ENCODE measurements at regions not wholly inside any gene's neighbourhood (a gene's known extent, or its start where the extent isn't known, plus 50 kb on each side); places are given as distances from the start of the nearest gene placed in this dataset.

- no peaks in the 10 kb centered on the region for H3K9me3 ChIP-seq (ENCODE audit: low read depth)
- TF ChIP-seq CTCF (IDR thresholded peaks at IDR 0.05; ENCODE audit: low read depth, low read length), result no peak
- H3K4me1 ChIP-seq (ENCODE audit: low read depth), result no peaks in the 10 kb centered on the region
- no peak overlapping the region for H3K27ac ChIP-seq
- H3K27me3 ChIP-seq, result no peaks in the 10 kb centered on the region
- no peaks in the 10 kb centered on the region for H3K36me3 ChIP-seq
- H3K4me3 ChIP-seq, result no peak overlapping the region
- no peak for DNase-seq (ENCODE audit: low read depth in 1 of 2, low spot score in 1 of 2)
Observed at GRCh38 chr17:82998637-82999036, 80.8 kb upstream of the METRNL start.

- H3K4me1 ChIP-seq (ENCODE audit: low read depth), result no peaks in the 10 kb centered on the region
- H3K27ac ChIP-seq, result no peak overlapping the region
- H3K27me3 ChIP-seq, result no peaks in the 10 kb centered on the region
- H3K9me3 ChIP-seq (ENCODE audit: low read depth), result no peaks in the 10 kb centered on the region
- H3K4me3 ChIP-seq, result no peak overlapping the region
- TF ChIP-seq CTCF (IDR thresholded peaks at IDR 0.05; ENCODE audit: low read depth, low read length), result no peak
- H3K36me3 ChIP-seq, result no peaks in the 10 kb centered on the region
- no peak for DNase-seq (ENCODE audit: low read depth in 1 of 2, low spot score in 1 of 2)
Observed at GRCh38 chr17:83000738-83001137, 78.7 kb upstream of the METRNL start.

DNA sequence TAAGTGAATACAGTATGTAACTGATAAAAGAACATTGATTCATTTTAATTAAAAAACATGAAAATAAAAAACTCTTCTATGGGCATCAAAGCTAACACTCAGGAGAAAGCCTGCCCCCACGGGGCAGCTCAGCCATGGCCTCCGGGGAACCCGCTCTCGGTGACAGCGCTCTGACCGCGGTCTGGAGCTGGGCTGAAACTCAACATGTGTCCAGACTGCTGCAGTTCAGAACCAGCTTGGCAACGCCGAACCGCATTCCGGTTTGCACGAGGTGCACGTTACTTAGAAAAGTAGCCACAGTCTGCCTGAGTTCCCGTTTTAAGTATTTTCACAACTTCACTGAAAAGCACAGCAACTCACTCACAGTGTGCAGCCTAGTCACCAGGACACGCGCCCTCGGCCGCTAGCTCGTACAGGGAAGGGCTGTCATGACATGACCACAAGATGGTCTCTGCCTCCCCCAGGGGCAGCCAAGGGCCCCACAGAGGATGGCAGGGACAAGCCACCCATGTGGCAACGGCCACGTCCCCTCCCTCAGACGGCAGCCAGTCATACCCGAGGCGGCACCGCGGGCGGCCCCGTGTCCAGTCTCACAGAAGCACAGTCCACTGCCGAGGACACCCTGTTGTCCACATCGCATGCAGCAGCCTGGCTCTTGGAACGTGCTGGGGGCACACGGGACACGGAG, 77.1 kb upstream of the METRNL start:
- no peaks in the 10 kb centered on the region for H3K27me3 ChIP-seq
- no peak overlapping the region for H3K27ac ChIP-seq
- H3K36me3 ChIP-seq, result no peaks in the 10 kb centered on the region
- H3K4me1 ChIP-seq (ENCODE audit: low read depth), result peaks cover 11% of the 10 kb centered on the region
- H3K4me3 ChIP-seq, result no peak overlapping the region
- no peak for TF ChIP-seq CTCF (IDR thresholded peaks at IDR 0.05; ENCODE audit: low read depth, low read length)
- no peak for DNase-seq (ENCODE audit: low read depth in 1 of 2, low spot score in 1 of 2)
- no peaks in the 10 kb centered on the region for H3K9me3 ChIP-seq (ENCODE audit: low read depth)

DNA sequence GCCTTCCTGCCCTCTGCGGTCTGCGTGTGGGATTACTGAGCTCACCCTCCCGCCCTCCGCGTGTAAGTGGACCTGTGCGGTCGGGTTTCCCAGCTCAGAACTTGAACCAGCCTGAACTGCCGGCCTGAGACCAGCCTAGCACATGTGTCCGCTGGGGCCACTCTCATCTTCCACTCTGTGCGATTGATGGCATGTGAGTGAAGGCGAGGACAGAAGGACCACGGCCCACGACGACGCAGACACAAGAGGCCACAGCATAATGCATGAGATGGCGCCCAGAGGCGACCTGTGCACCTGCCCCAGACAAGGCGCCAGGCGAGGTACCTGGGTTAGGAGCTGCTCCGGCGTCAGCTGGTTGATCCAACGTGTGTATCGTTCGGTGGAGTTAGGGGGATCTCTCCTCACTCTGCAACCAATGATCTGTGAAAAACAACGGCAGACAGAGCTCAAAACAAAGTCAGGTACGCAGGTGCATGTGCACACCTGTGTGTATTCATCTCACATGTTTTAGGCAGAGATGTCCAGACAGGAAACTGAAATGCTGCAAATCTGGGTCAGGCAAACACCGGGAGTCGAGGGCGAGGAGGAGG, 74.5 kb upstream of the METRNL start:
- no peak overlapping the region for H3K27ac ChIP-seq
- TF ChIP-seq CTCF (IDR thresholded peaks at IDR 0.05; ENCODE audit: low read depth, low read length), result no peak
- no peaks in the 10 kb centered on the region for H3K36me3 ChIP-seq
- DNase-seq (ENCODE audit: low read depth in 1 of 2, low spot score in 1 of 2), result no peak
- H3K4me1 ChIP-seq (ENCODE audit: low read depth), result peaks cover 20% of the 10 kb centered on the region
- H3K4me3 ChIP-seq, result no peak overlapping the region
- H3K9me3 ChIP-seq (ENCODE audit: low read depth), result no peaks in the 10 kb centered on the region
- no peaks in the 10 kb centered on the region for H3K27me3 ChIP-seq

DNA sequence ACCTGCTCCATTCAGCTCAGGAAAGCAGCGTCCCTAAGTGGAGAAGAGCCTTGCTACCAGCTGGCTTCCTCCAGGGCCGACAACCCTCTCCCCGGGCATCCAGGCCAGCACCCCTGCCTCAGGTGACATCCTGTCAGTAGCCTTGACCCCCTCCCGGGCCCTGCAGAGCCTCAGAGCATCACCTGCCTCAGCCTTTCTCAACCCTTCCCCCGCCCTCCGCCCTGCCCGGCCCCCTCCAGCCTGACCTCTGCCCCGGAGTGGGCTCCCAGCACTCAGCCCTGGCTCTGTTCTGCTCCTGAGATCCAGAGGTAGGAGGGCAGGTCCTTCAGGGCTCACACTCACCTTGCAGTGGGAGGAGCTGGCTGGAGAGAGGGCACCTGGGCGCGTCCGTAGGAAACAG, 73.8 kb upstream of the METRNL start:
- Histone ChIP-seq H3K4me3 (no peak overlapping the region), H3K27me3 (no peaks in the 10 kb centered on the region), H3K4me1 (ENCODE audit: low read depth) (peaks cover 27% of the 10 kb centered on the region), H3K27ac (no peak overlapping the region), H3K9me3 (ENCODE audit: low read depth) (no peaks in the 10 kb centered on the region), H3K36me3 (no peaks in the 10 kb centered on the region)
- TF ChIP-seq CTCF (IDR thresholded peaks at IDR 0.05; ENCODE audit: low read depth, low read length), result no peak
- no peak for DNase-seq (ENCODE audit: low read depth in 1 of 2, low spot score in 1 of 2)

Data from cardiac muscle cell (in vitro differentiated cells and primary cell).